ENCODE measurements at regions not wholly inside any gene's neighbourhood (a gene's known extent, or its start where the extent isn't known, plus 50 kb on each side); places are given as distances from the start of the nearest gene placed in this dataset.

- no peak for TF ChIP-seq CTCF (conservative IDR thresholded peaks at IDR 0.05)
- H3K4me3 Mint-ChIP-seq, result no peak overlapping the region
- H3K4me1 Mint-ChIP-seq (ENCODE audit: unreplicated experiment), result peaks cover 17% of the 10 kb centered on the region
- H3K9me3 Mint-ChIP-seq, result peaks cover 4% of the 10 kb centered on the region
- peaks cover 27% of the 10 kb centered on the region for H3K27me3 Mint-ChIP-seq
- H3K27ac Mint-ChIP-seq, result no peak overlapping the region
- no peak for DNase-seq (ENCODE audit: extremely low spot score, unreplicated experiment)
- no peaks in the 10 kb centered on the region for H3K36me3 Mint-ChIP-seq
Measured at GRCh38 chr1:221456918-221457317, 285.0 kb downstream of the DUSP10 start.

- no peak overlapping the region for H3K27ac Mint-ChIP-seq
- no peaks in the 10 kb centered on the region for H3K36me3 Mint-ChIP-seq
- H3K4me3 Mint-ChIP-seq, result no peak overlapping the region
- H3K9me3 Mint-ChIP-seq, result no peaks in the 10 kb centered on the region
- H3K27me3 Mint-ChIP-seq, result peaks cover 25% of the 10 kb centered on the region
- no peak for DNase-seq (ENCODE audit: extremely low spot score, unreplicated experiment)
- H3K4me1 Mint-ChIP-seq (ENCODE audit: unreplicated experiment), result peaks cover 17% of the 10 kb centered on the region
- TF ChIP-seq CTCF (conservative IDR thresholded peaks at IDR 0.05), result no peak
Measured at GRCh38 chr1:221457685-221458446, 284.0 kb downstream of the DUSP10 start.

- no peak for DNase-seq (ENCODE audit: extremely low spot score, unreplicated experiment)
- no peak overlapping the region for H3K4me3 Mint-ChIP-seq
- no peak overlapping the region for H3K27ac Mint-ChIP-seq
- H3K36me3 Mint-ChIP-seq, result no peaks in the 10 kb centered on the region
- H3K27me3 Mint-ChIP-seq, result peaks cover 22% of the 10 kb centered on the region
- H3K4me1 Mint-ChIP-seq (ENCODE audit: unreplicated experiment), result peaks cover 17% of the 10 kb centered on the region
- H3K9me3 Mint-ChIP-seq, result no peaks in the 10 kb centered on the region
- no peak for TF ChIP-seq CTCF (conservative IDR thresholded peaks at IDR 0.05)
Measured at GRCh38 chr1:221458447-221459156, 283.3 kb downstream of the DUSP10 start.

- no peak for TF ChIP-seq CTCF (conservative IDR thresholded peaks at IDR 0.05)
- Mint-ChIP-seq H3K9me3 (no peaks in the 10 kb centered on the region), H3K36me3 (no peaks in the 10 kb centered on the region), H3K4me1 (ENCODE audit: unreplicated experiment) (peaks cover 17% of the 10 kb centered on the region), H3K27ac (no peak overlapping the region), H3K27me3 (peaks cover 22% of the 10 kb centered on the region), H3K4me3 (no peak overlapping the region)
- no peak for DNase-seq (ENCODE audit: extremely low spot score, unreplicated experiment)
Measured at GRCh38 chr1:221459558-221459957, 282.3 kb downstream of the DUSP10 start.

- no peaks in the 10 kb centered on the region for H3K36me3 Mint-ChIP-seq
- H3K27ac Mint-ChIP-seq, result no peak overlapping the region
- no peak for DNase-seq (ENCODE audit: extremely low spot score, unreplicated experiment)
- peaks cover 19% of the 10 kb centered on the region for H3K27me3 Mint-ChIP-seq
- H3K4me1 Mint-ChIP-seq (ENCODE audit: unreplicated experiment), result peaks cover 17% of the 10 kb centered on the region
- no peaks in the 10 kb centered on the region for H3K9me3 Mint-ChIP-seq
- no peak for TF ChIP-seq CTCF (conservative IDR thresholded peaks at IDR 0.05)
- no peak overlapping the region for H3K4me3 Mint-ChIP-seq
Measured at GRCh38 chr1:221462345-221462744, 279.5 kb downstream of the DUSP10 start.

Measured in type B pancreatic cell (in vitro differentiated cells).